HCT116 (cell line): ENCODE measurements at regions not wholly inside any gene's neighbourhood (a gene's known extent, or its start where the extent isn't known, plus 50 kb on each side); places are given as distances from the start of the nearest gene placed in this dataset.

Experiments used
- ATAC-seq: fragments of 200-7000 bp; cut with Tn5 transposase; 2 replicates; pipeline ENCODE4 v1.9.1; 2020; ENCODE audit warnings: mild to moderate bottlenecking, moderate library complexity
- BruUV-seq: library from RNA; stranded (reverse); fragments of 400-500 nt; replicated peaks from 2 replicates; lab custom pipeline; 2021; lab: Mats Ljungman, UMichigan
- CTCF ChIA-PET: fragments of 300-600 bp; sonication (Branson Sonifier 250); formaldehyde crosslinking; loops from one replicate; lab custom pipeline; 2021; ENCODE audit warnings: antibody characterized with exemption; lab: Charles Lee
- POLR2A ChIA-PET: fragments of 300-600, 350-600 bp; sonication (Branson Sonifier 250); formaldehyde crosslinking; loops from one replicate; lab custom pipeline; 2021; ENCODE audit warnings: antibody characterized with exemption; lab: Charles Lee
- RAD21 ChIA-PET, 2 experiments: fragments of 300-600 bp; sonication (Branson Sonifier 250); formaldehyde crosslinking; loops; one replicate each; lab custom pipeline; 2023; ENCODE audit warnings: low total read pairs in 2 of 2; ENCODE audit not compliant: uncharacterized antibody in 2 of 2, unreplicated experiment in 2 of 2, low non-redundant PET in 1 of 2; lab: Charles Lee
- DNase-seq: peaks from one replicate; pipeline ENCODE4 v3.0.0-alpha.2; 2010; ENCODE audit warnings: low read depth, low spot score
- H2AFZ ChIP-seq: fragments of 200-600 bp; shearing (Covaris generic), sonication (generic); 2 replicates; pipeline ENCODE4 v1.6.1; 2017; ENCODE audit warnings: low read depth, mixed run types, mixed read lengths, antibody characterized with exemption, low read length; ENCODE audit not compliant: poor library complexity, severe bottlenecking
- H3K27ac ChIP-seq: 2 replicates; pipeline ENCODE4 v1.5.1; 2012; ENCODE audit warnings: low read depth, low read length
- H3K27me3 ChIP-seq: fragments of 200-600 bp; sonication (generic); 2 replicates; pipeline ENCODE4 v1.6.1; 2016; ENCODE audit warnings: mixed run types, low read length, mixed read lengths; ENCODE audit not compliant: insufficient read depth
- H3K36me3 ChIP-seq, 2 experiments: fragments of 200-500 bp in 1 of 2; fragments of 200-600 bp in 1 of 2; sonication (Bioruptor generic) in 1 of 2; sonication (generic) in 1 of 2; 2 replicates each; pipeline versions ENCODE4 v1.5.1 to v1.6.1; 2014 to 2016; ENCODE audit warnings: low read length in 2 of 2, inconsistent platforms in 1 of 2, mixed read lengths in 1 of 2, mixed run types in 1 of 2; ENCODE audit not compliant: insufficient read depth in 2 of 2, control insufficient read depth in 1 of 2
- H3K4me1 ChIP-seq, 2 experiments: fragments of 200-600 bp in 1 of 2; sonication (generic) in 1 of 2; 2 replicates each; pipeline versions ENCODE4 v1.5.1 to v1.6.1; 2012 to 2017; ENCODE audit warnings: low read length in 2 of 2, inconsistent platforms in 1 of 2, mild to moderate bottlenecking in 1 of 2, mixed read lengths in 1 of 2, mixed run types in 1 of 2, moderate library complexity in 1 of 2; ENCODE audit not compliant: insufficient read depth in 2 of 2, control insufficient read depth in 1 of 2
- H3K4me2 ChIP-seq: fragments of 200-600 bp; sonication (generic); 2 replicates; pipeline ENCODE4 v1.6.1; 2017; ENCODE audit warnings: mixed run types, low read length, mixed read lengths
- H3K4me3 ChIP-seq, 2 experiments: fragments of 200-600 bp in 1 of 2; sonication (generic) in 1 of 2; replicated peaks in 1 of 2; 2 replicates each; pipeline ENCODE4 v1.5.1; 2011 to 2016; ENCODE audit warnings: low read length in 2 of 2, control low read depth in 1 of 2, low read depth in 1 of 2, mild to moderate bottlenecking in 1 of 2, mixed read lengths in 1 of 2, mixed run types in 1 of 2
- H3K79me2 ChIP-seq: fragments of 200-600 bp; sonication (generic); 2 replicates; pipeline ENCODE4 v1.6.1; 2017; ENCODE audit warnings: mild to moderate bottlenecking, mixed run types, low read length, moderate library complexity, mixed read lengths; ENCODE audit not compliant: insufficient read depth
- H3K9ac ChIP-seq: fragments of 200-600 bp; sonication (generic); 2 replicates; pipeline ENCODE4 v1.6.1; 2016; ENCODE audit warnings: low read length, mixed read lengths
- H3K9me2 ChIP-seq: fragments of 200-600 bp; sonication (generic), shearing (Covaris generic); 2 replicates; pipeline ENCODE4 v1.6.1; 2017; ENCODE audit warnings: mixed run types, mild to moderate bottlenecking, moderate library complexity; ENCODE audit not compliant: insufficient read depth
- H3K9me3 ChIP-seq, 2 experiments: fragments of 200-500 bp in 1 of 2; fragments of 200-600 bp in 1 of 2; sonication (Bioruptor generic) in 1 of 2; sonication (generic) in 1 of 2; 2 replicates each; pipeline ENCODE4 v1.6.1; 2014 to 2017; ENCODE audit warnings: low read length in 2 of 2, mixed read lengths in 2 of 2, inconsistent platforms in 1 of 2, low read depth in 1 of 2, mild to moderate bottlenecking in 1 of 2, mixed run types in 1 of 2, moderate library complexity in 1 of 2; ENCODE audit not compliant: control insufficient read depth in 1 of 2, insufficient read depth in 1 of 2
- H4K20me1 ChIP-seq: fragments of 200-600 bp; sonication (generic), shearing (Covaris generic); 2 replicates; pipeline ENCODE4 v1.6.1; 2017; ENCODE audit warnings: mixed run types, mild to moderate bottlenecking, moderate library complexity; ENCODE audit not compliant: insufficient read depth
- CBX3 ChIP-seq: IDR thresholded peaks from 2 replicates; pipeline ENCODE4 v1.6.1; 2012; ENCODE audit warnings: low read depth
- EGR1 ChIP-seq: IDR thresholded peaks from 2 replicates; pipeline ENCODE4 v1.6.1; 2012; ENCODE audit warnings: low read depth
- FOSL1 ChIP-seq: IDR thresholded peaks from 2 replicates; pipeline ENCODE4 v1.6.1; 2012; ENCODE audit warnings: low read depth
- JUND ChIP-seq: IDR thresholded peaks from 2 replicates; pipeline ENCODE4 v1.6.1; 2012
- POLR2A ChIP-seq: IDR thresholded peaks from 2 replicates; pipeline ENCODE4 v1.7.0; 2011; ENCODE audit warnings: borderline replicate concordance; ENCODE audit not compliant: insufficient read depth, insufficient read length; ENCODE audit errors: extremely low read depth
- POLR2AphosphoS5 ChIP-seq: IDR thresholded peaks from 2 replicates; pipeline ENCODE4 v1.6.1; 2011; ENCODE audit warnings: mild to moderate bottlenecking, low read depth, low read length, moderate library complexity
- REST ChIP-seq: IDR thresholded peaks from 2 replicates; pipeline ENCODE4 v1.6.1; 2012; ENCODE audit warnings: low read depth
- SIN3A ChIP-seq: IDR thresholded peaks from 2 replicates; pipeline ENCODE4 v1.6.1; 2012; ENCODE audit warnings: low read depth
- SP1 ChIP-seq: IDR thresholded peaks from 2 replicates; pipeline ENCODE4 v1.6.1; 2012; ENCODE audit warnings: low read depth
- SRF ChIP-seq: IDR thresholded peaks from 2 replicates; pipeline ENCODE4 v1.6.1; 2012; ENCODE audit warnings: low read depth
- YY1 ChIP-seq: IDR thresholded peaks from 2 replicates; pipeline ENCODE4 v1.6.1; 2011; ENCODE audit warnings: low read length, low read depth, moderate library complexity, mild to moderate bottlenecking; ENCODE audit not compliant: insufficient replicate concordance; ENCODE audit errors: extremely low read depth
- intact Hi-C: fragments of 100-400 bp; cut with micrococcal nuclease; formaldehyde crosslinking; loops from 2 replicates; pipeline ENCODE4 v1.10.0; 2022

GRCh38 chrX:96435378-96436035, 249.1 kb upstream of the DIAPH2 start:
- Histone ChIP-seq H3K9ac (no peak overlapping the region), H4K20me1 (no peaks in the 10 kb centered on the region), H3K9me2 (no peaks in the 10 kb centered on the region), H3K79me2 (no peaks in the 10 kb centered on the region), H3K4me3 (no peak overlapping the region), H2AFZ (no peak overlapping the region), H3K4me2 (no peak overlapping the region), H3K27ac (no peak overlapping the region), H3K36me3 (no peaks in the 10 kb centered on the region), H3K27me3 (no peaks in the 10 kb centered on the region), H3K9me3 (no peaks in the 10 kb centered on the region), H3K4me1 (no peaks in the 10 kb centered on the region)
- RAD21 ChIA-PET: no interaction called here
- POLR2A ChIA-PET: no interaction called here
- DNase-seq (no peak), ATAC-seq (no peak)
- CTCF ChIA-PET: no interaction called here
- BruUV-seq: no TSS peak
- intact Hi-C loops: no loop called here
- TF ChIP-seq YY1: no peak

GRCh38 chrX:96436105-96436504, 248.5 kb upstream of the DIAPH2 start:
- DNase-seq: no peak
- CTCF ChIA-PET: no interaction called here
- H3K27ac ChIP-seq: no peak overlapping the region

More at GRCh38 chrX:96436105-96436504, 248.5 kb upstream of the DIAPH2 start:
- ChIA-PET POLR2A (no interaction called here), RAD21 (no interaction called here)
- no peaks in the 10 kb centered on the region for H3K79me2 ChIP-seq
- H3K27me3 ChIP-seq: no peaks in the 10 kb centered on the region
- H3K4me2 ChIP-seq: no peak overlapping the region
- no peak overlapping the region for H2AFZ ChIP-seq
- no peak for ATAC-seq
- intact Hi-C loops: no loop called here
- no peaks in the 10 kb centered on the region for H4K20me1 ChIP-seq
- H3K9me2 ChIP-seq: no peaks in the 10 kb centered on the region
- no peaks in the 10 kb centered on the region for H3K4me1 ChIP-seq
- H3K4me3 ChIP-seq: no peak overlapping the region
- BruUV-seq: no TSS peak
- H3K9me3 ChIP-seq: no peaks in the 10 kb centered on the region
- TF ChIP-seq SRF (no peak), CBX3 (no peak), FOSL1 (no peak), REST (no peak), EGR1 (no peak), JUND (no peak), SIN3A (no peak), SP1 (no peak), POLR2AphosphoS5 (no peak), POLR2A (no peak), YY1 (no peak)
- H3K9ac ChIP-seq: no peak overlapping the region
- H3K36me3 ChIP-seq: no peaks in the 10 kb centered on the region
